ENCODE measurements at regions not wholly inside any gene's neighbourhood (a gene's known extent, or its start where the extent isn't known, plus 50 kb on each side); places are given as distances from the start of the nearest gene placed in this dataset.

DNA sequence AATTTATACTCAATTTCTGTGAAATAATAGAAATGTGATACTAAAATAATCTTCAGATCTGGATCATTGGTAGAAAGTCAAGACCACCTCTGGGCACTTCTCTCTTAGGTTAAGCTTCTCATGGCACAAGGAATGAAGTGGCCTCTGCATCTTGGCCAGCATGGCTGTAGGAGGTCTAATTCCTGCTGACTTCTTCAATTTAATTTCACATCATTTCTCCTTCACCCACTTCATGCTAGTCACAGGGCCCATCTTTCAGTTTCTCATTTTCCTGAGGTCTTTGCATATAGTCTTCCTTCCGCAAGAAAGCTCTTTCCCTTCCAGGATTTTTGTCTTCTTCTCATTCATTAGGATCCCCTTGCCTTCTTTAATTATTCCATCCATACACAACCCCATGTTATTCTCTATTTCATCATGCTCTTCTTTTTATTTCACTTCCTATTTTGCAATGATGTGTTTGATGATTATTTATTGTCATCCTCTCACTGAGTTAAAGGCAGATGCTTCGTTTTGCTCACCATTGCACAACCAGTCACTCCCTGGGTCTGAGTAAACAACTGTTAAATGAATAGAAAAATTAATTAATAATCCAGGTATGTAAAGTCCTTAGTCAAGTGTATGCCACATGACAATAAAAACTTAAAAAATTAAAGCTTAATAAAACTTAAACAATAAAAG is 397.4 kb downstream of the SPRY2 start:
- TF ChIP-seq, protein P1, sequence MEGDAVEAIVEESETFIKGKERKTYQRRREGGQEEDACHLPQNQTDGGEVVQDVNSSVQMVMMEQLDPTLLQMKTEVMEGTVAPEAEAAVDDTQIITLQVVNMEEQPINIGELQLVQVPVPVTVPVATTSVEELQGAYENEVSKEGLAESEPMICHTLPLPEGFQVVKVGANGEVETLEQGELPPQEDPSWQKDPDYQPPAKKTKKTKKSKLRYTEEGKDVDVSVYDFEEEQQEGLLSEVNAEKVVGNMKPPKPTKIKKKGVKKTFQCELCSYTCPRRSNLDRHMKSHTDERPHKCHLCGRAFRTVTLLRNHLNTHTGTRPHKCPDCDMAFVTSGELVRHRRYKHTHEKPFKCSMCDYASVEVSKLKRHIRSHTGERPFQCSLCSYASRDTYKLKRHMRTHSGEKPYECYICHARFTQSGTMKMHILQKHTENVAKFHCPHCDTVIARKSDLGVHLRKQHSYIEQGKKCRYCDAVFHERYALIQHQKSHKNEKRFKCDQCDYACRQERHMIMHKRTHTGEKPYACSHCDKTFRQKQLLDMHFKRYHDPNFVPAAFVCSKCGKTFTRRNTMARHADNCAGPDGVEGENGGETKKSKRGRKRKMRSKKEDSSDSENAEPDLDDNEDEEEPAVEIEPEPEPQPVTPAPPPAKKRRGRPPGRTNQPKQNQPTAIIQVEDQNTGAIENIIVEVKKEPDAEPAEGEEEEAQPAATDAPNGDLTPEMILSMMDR (IDR thresholded peaks at IDR 0.05), result no peak
- TF ChIP-seq POLR2A (IDR thresholded peaks at IDR 0.05), result no peak
- TF ChIP-seq EP300 (IDR thresholded peaks at IDR 0.05), result no peak

Data from ovary (tissue), 3 donors.